Colonic mucosa (tissue), 4 donors: ENCODE measurements at regions not wholly inside any gene's neighbourhood (a gene's known extent, or its start where the extent isn't known, plus 50 kb on each side); places are given as distances from the start of the nearest gene placed in this dataset.

Experiments used
- DNase-seq: peaks from one replicate; pipeline ENCODE4 v3.0.0-alpha.2; 2020
- H3K27ac ChIP-seq: fragments of 200-600 bp; one replicate; pipeline ENCODE4 v1.8.0; 2021
- H3K27me3 ChIP-seq: fragments of 200-600 bp; one replicate; pipeline ENCODE4 v1.8.0; 2021
- H3K36me3 ChIP-seq: fragments of 200-600 bp; one replicate; pipeline ENCODE4 v1.8.0; 2021
- H3K4me1 ChIP-seq: fragments of 200-600 bp; one replicate; pipeline ENCODE4 v1.8.0; 2021; ENCODE audit warnings: mild to moderate bottlenecking
- H3K4me3 ChIP-seq: fragments of 200-600 bp; one replicate; pipeline ENCODE4 v1.8.0; 2021
- H3K9ac ChIP-seq, 2 donors: one replicate each; pipeline ENCODE4 v1.7.0; 2013; ENCODE audit warnings: control low read depth in 2 of 2, low read depth in 2 of 2, low read length in 2 of 2
- H3K9me3 ChIP-seq: fragments of 200-600 bp; one replicate; pipeline ENCODE4 v1.8.0; 2021
- intact Hi-C: fragments of 100-400 bp; cut with DNase I; formaldehyde crosslinking; loops from one replicate; pipeline ENCODE4 v1.14.1; 2022
- TF ChIP-seq, protein P1 (sequence below): fragments of 200-600 bp; IDR thresholded peaks from one replicate; pipeline ENCODE4 v1.8.0; 2022; ENCODE audit warnings: antibody characterized with exemption, mild to moderate bottlenecking
- donor health status: healthy.
- donor health status: DM: no; HTN: no; CAD: no.
- donor health status: DM: no; HTN: no; CAD: no.

DNA sequence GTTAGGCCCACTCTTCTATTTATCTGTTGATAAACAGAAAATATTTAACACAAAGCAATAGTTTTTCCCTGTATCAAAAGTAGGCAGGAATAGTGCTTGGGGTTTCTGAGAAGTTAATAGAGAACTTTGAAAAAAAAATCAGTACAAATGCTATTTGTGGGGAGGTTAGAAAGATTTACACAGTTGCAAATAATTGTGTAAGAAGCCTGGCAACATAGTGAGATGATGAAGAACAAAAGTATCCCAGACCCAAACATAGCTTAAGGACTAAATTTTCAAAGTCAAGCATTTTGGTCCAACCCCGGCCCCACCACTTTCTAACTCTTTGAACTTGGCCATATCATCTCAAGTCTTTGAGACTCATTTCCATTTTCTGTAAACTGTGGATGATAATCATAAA, 687.5 kb upstream of the TMEM132C start:
- H3K4me3 ChIP-seq, result no peak overlapping the region
- H3K27ac ChIP-seq, result no peak overlapping the region
- TF ChIP-seq, protein P1, sequence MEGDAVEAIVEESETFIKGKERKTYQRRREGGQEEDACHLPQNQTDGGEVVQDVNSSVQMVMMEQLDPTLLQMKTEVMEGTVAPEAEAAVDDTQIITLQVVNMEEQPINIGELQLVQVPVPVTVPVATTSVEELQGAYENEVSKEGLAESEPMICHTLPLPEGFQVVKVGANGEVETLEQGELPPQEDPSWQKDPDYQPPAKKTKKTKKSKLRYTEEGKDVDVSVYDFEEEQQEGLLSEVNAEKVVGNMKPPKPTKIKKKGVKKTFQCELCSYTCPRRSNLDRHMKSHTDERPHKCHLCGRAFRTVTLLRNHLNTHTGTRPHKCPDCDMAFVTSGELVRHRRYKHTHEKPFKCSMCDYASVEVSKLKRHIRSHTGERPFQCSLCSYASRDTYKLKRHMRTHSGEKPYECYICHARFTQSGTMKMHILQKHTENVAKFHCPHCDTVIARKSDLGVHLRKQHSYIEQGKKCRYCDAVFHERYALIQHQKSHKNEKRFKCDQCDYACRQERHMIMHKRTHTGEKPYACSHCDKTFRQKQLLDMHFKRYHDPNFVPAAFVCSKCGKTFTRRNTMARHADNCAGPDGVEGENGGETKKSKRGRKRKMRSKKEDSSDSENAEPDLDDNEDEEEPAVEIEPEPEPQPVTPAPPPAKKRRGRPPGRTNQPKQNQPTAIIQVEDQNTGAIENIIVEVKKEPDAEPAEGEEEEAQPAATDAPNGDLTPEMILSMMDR, result no peak
- no peaks in the 10 kb centered on the region for H3K36me3 ChIP-seq
- no peaks in the 10 kb centered on the region for H3K4me1 ChIP-seq
- H3K9me3 ChIP-seq, result no peaks in the 10 kb centered on the region
- intact Hi-C loops, result no loop called here
- H3K9ac ChIP-seq, result no peak overlapping the region
- no peak for DNase-seq
- no peaks in the 10 kb centered on the region for H3K27me3 ChIP-seq

DNA sequence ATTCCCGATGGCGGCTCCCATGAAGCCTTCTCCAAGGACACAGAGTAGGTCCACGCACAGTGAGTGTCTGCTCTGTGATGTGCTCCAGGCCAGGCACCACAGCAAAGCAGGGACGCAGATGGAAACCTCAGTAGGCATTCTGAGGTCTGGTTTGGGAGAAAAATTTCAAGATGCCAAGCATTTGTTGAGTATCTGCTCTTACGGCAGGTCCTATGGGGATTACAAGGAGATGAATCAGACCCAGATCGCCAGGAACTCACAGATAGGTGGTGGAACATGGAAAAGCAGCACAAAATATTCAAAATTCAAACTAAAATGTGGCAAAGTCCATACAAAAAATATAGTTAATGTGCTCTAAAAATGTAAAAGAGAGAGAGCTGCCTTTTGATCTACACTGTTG, 684.9 kb upstream of the TMEM132C start:
- no peaks in the 10 kb centered on the region for H3K9me3 ChIP-seq
- TF ChIP-seq, protein P1, result no peak
- H3K27ac ChIP-seq, result no peak overlapping the region
- no peak overlapping the region for H3K4me3 ChIP-seq
- H3K36me3 ChIP-seq, result no peaks in the 10 kb centered on the region
- no peak overlapping the region for H3K9ac ChIP-seq
- no peak for DNase-seq
- intact Hi-C loops, result no loop called here
- no peaks in the 10 kb centered on the region for H3K4me1 ChIP-seq
- no peaks in the 10 kb centered on the region for H3K27me3 ChIP-seq

GRCh38 chr12:127583041-127583440, 683.9 kb upstream of the TMEM132C start:
- TF ChIP-seq, protein P1, result no peak
- H3K4me3 ChIP-seq, result no peak overlapping the region
- no peaks in the 10 kb centered on the region for H3K4me1 ChIP-seq
- H3K36me3 ChIP-seq, result no peaks in the 10 kb centered on the region
- intact Hi-C loops, result no loop called here
- H3K27ac ChIP-seq, result no peak overlapping the region
- no peak for DNase-seq
- no peaks in the 10 kb centered on the region for H3K9me3 ChIP-seq
- H3K27me3 ChIP-seq, result no peaks in the 10 kb centered on the region
- no peak overlapping the region for H3K9ac ChIP-seq

DNA sequence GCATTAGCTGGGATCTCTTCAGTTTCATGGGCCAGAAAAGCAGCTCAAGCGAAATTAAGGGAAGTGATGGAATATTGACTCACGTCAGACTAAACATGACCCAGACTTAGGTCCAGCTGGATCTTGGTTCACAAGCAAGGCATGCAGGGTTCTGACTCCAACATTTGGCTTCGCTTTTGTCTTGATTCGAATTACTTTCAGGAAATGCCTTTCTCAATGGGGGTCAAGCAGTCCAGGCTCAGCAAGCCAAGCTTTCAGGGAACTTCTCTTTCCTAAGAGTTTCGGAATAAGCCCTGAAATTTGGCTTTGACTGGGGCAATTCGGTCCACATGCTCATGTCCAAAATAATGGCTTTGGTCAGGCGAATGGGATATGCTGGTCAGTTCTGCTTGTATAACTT, 678.7 kb upstream of the TMEM132C start:
- no peaks in the 10 kb centered on the region for H3K4me1 ChIP-seq
- DNase-seq, result peak; percentile 19
- TF ChIP-seq, protein P1, result no peak
- H3K27ac ChIP-seq, result no peak overlapping the region
- no peaks in the 10 kb centered on the region for H3K9me3 ChIP-seq
- H3K36me3 ChIP-seq, result no peaks in the 10 kb centered on the region
- intact Hi-C loops, result no loop called here
- H3K27me3 ChIP-seq, result no peaks in the 10 kb centered on the region
- no peak overlapping the region for H3K4me3 ChIP-seq
- H3K9ac ChIP-seq, result no peak overlapping the region

DNA sequence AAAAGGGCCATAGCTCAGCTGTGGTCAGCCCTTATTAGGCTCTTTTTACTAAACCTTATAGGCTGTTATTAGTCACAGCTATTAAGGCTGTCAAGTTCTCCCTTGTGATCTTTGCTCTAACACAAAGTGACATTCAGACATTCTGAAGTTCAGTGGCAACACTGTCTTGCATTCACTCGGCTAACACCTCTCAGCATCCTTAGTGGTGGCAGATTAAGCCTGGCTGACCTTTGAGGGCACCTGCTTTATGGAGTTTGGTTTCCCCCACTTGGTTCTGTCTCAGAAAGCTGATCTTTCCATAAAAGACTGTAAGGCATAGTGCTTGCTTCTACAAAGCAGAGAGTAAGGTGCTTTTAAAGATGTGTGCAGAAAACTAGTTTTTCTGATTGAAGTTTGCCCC, 677.4 kb upstream of the TMEM132C start:
- H3K36me3 ChIP-seq, result no peaks in the 10 kb centered on the region
- no peaks in the 10 kb centered on the region for H3K4me1 ChIP-seq
- H3K27ac ChIP-seq, result no peak overlapping the region
- no peaks in the 10 kb centered on the region for H3K9me3 ChIP-seq
- H3K9ac ChIP-seq, result no peak overlapping the region
- no peaks in the 10 kb centered on the region for H3K27me3 ChIP-seq
- intact Hi-C loops, result no loop called here
- TF ChIP-seq, protein P1, result no peak
- no peak for DNase-seq
- no peak overlapping the region for H3K4me3 ChIP-seq

- no peak for DNase-seq
- Histone ChIP-seq H3K9me3 (no peaks in the 10 kb centered on the region), H3K9ac (no peak overlapping the region), H3K4me1 (no peaks in the 10 kb centered on the region), H3K27ac (no peak overlapping the region), H3K4me3 (no peak overlapping the region), H3K27me3 (no peaks in the 10 kb centered on the region), H3K36me3 (no peaks in the 10 kb centered on the region)
- TF ChIP-seq, protein P1, result no peak
- intact Hi-C loops, result no loop called here
These were observed 676.1 kb upstream of the TMEM132C start for GRCh38 chr12:127590868-127591267.
